ENCODE measurements at regions not wholly inside any gene's neighbourhood (a gene's known extent, or its start where the extent isn't known, plus 50 kb on each side); places are given as distances from the start of the nearest gene placed in this dataset.
A peak's percentile ranks its signal among the peaks of the same experiment; 100 is the strongest.

DNA sequence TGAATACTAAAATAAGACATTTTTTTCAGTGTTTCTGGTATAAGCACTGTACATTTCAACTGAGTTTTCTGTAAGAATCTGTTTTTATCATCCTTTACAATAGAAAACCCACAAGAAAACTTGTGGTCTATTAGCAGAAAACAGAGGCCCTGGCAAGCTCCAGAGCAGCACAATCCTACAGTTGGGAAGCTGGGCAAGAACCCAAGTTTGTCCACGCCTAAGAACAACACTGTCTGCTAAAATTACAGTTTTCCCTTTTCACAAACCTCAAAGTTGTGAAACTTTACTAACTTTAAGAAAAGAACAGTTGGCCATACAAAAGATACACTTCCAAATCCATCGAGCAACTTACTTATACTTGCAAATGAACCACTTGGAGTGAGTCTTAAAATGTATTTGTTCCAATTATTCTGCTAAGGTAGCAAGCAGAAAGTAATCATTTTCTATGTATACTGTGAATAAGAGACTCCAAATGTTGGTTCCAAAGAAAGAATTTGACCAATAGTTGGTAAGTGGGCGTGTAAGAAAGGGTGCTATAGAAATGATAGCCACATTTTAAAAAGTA is 982.0 kb upstream of the ARRDC3 start:
- Histone ChIP-seq H3K4me1 (no peaks in the 10 kb centered on the region), H3K36me3 (no peaks in the 10 kb centered on the region), H3K27me3 (no peaks in the 10 kb centered on the region), H3K27ac (no peak overlapping the region), H3K4me3 (no peak overlapping the region), H3K9me3 (peaks cover 0 to 18% (median 0%) of the 10 kb centered on the region in 11 donors)
- 73 to 76% methylated on average over 3 of the region's 3 CpGs for WGBS, 2 donors
- DNase-seq (no peak), ATAC-seq (no peak)
- no peak for TF ChIP-seq CTCF (IDR thresholded peaks at IDR 0.05)
- intact Hi-C loops (cut with DNase I): no loop called here

GRCh38 chr5:92353107-92354030 is 970.3 kb upstream of the ARRDC3 start:
- H3K9me3 ChIP-seq: peaks cover 0 to 40% (median 0%) of the 10 kb centered on the region in 11 donors
- H3K36me3 ChIP-seq: no peaks in the 10 kb centered on the region
- H3K4me1 ChIP-seq: no peaks in the 10 kb centered on the region
- H3K4me3 ChIP-seq: no peak overlapping the region
- no peak overlapping the region for H3K27ac ChIP-seq
- no peaks in the 10 kb centered on the region for H3K27me3 ChIP-seq
- DNase-seq (no peak), ATAC-seq (no peak)
- 85 to 87% methylated on average over 5 of the region's 5 CpGs for WGBS, 2 donors
- intact Hi-C loops (cut with DNase I): no loop called here
- TF ChIP-seq CTCF (IDR thresholded peaks at IDR 0.05): no peak

- DNase-seq (no peak), ATAC-seq (peak in 3 of 8 donors; percentile 38 to 75 (median 56))
- 6 to 22% methylated on average over 2 of the region's 2 CpGs for WGBS, 2 donors
- Histone ChIP-seq H3K36me3 (no peaks in the 10 kb centered on the region), H3K9me3 (peaks cover 0 to 22% (median 0%) of the 10 kb centered on the region in 11 donors), H3K4me1 (peaks cover 0 to 9% (median 0%) of the 10 kb centered on the region in 9 donors), H3K27ac (no peak overlapping the region), H3K27me3 (no peaks in the 10 kb centered on the region), H3K4me3 (no peak overlapping the region)
- intact Hi-C loops (cut with DNase I): no loop called here
- TF ChIP-seq CTCF (IDR thresholded peaks at IDR 0.05): no peak
These were observed 954.7 kb upstream of the ARRDC3 start for GRCh38 chr5:92337772-92338234.

DNA sequence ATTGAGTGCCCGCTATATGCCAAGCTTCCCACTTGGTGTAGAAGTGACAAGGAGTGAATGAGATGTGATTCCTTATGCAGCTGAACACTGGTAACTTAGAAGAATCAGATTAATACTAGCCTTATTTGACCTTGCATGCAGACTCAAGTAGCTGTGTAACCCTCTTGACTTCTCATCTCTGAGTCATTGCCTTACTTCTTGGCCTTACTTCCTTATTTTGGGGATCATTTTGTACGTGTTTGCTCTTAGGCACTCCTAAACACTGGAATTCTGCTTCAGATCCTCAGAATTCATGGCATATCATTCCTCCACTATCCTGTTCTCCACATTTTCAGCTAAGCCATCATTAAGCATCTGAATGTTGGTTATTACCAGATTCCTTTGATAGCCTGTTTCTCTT is 948.9 kb upstream of the ARRDC3 start:
- DNase-seq (no peak), ATAC-seq (no peak)
- H3K9me3 ChIP-seq: peaks cover 0 to 10% (median 0%) of the 10 kb centered on the region in 11 donors
- 46 to 54% methylated on average over 2 of the region's 2 CpGs for WGBS, 2 donors
- H3K27me3 ChIP-seq: no peaks in the 10 kb centered on the region
- no peak overlapping the region for H3K4me3 ChIP-seq
- H3K27ac ChIP-seq: no peak overlapping the region
- H3K4me1 ChIP-seq: peaks cover 0 to 16% (median 0%) of the 10 kb centered on the region in 9 donors
- H3K36me3 ChIP-seq: no peaks in the 10 kb centered on the region
- no peak for TF ChIP-seq CTCF (IDR thresholded peaks at IDR 0.05)
- intact Hi-C loops (cut with DNase I): no loop called here

Measured in heart right ventricle (tissue), 16 donors.